ENCODE measurements at regions not wholly inside any gene's neighbourhood (a gene's known extent, or its start where the extent isn't known, plus 50 kb on each side); places are given as distances from the start of the nearest gene placed in this dataset.
"Not testable (repeated sequence)": the region's sequence is repeated elsewhere in the genome, so short reads cannot be mapped to it uniquely, and the experiment has no call there.

DNA sequence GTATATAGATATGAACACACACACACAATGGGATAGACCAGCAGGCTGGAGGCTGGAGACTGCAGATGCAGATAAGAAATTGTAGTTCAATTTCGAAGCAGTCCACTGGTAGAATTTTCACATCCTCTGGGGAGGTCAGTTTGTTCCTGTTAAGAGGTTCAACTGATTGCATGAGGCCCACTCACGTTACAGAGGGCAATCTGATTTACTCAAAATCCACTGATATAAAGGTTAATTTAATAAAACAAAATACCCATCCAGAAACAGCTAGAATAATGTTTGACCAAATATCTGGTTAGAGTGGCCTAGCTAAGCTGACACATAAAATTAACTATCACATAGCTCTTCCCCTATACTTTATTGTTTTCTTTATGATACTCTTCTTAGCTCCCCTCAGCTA, 162.9 kb upstream of the SMIM30 start:
- no peaks in the 10 kb centered on the region for H3K9me3 ChIP-seq
- intact Hi-C loops (cut with DNase I): no loop called here
- H3K27me3 ChIP-seq: no peaks in the 10 kb centered on the region
- H3K4me3 ChIP-seq: no peak overlapping the region
- DNase-seq (ENCODE audit: low spot score in 2 of 2): no peak
- no peaks in the 10 kb centered on the region for H3K36me3 ChIP-seq
- TF ChIP-seq, protein P1, sequence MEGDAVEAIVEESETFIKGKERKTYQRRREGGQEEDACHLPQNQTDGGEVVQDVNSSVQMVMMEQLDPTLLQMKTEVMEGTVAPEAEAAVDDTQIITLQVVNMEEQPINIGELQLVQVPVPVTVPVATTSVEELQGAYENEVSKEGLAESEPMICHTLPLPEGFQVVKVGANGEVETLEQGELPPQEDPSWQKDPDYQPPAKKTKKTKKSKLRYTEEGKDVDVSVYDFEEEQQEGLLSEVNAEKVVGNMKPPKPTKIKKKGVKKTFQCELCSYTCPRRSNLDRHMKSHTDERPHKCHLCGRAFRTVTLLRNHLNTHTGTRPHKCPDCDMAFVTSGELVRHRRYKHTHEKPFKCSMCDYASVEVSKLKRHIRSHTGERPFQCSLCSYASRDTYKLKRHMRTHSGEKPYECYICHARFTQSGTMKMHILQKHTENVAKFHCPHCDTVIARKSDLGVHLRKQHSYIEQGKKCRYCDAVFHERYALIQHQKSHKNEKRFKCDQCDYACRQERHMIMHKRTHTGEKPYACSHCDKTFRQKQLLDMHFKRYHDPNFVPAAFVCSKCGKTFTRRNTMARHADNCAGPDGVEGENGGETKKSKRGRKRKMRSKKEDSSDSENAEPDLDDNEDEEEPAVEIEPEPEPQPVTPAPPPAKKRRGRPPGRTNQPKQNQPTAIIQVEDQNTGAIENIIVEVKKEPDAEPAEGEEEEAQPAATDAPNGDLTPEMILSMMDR (IDR thresholded peaks at IDR 0.05): no peak
- H3K27ac ChIP-seq: no peak overlapping the region
- peaks cover 0 to 3% of the 10 kb centered on the region in 2 donors for H3K4me1 ChIP-seq

DNA sequence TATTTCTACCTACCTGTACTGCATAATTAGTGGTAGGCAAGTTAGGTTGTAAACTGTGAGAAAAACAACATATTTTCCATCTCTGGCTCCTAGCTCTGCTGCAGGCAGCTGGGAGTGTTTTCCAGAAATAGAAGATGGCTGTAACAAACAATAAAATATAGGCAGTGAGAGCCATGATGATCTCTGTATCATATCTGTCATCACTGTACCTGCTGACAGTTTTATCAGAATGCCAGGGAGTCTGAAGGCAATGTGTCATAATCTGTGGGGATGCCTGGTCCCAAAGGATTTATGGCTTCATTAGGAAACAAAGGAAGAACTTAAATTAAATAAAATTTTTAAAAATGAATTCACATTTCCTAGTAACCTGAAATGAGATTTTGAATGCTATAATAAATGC, 160.9 kb upstream of the SMIM30 start:
- Histone ChIP-seq H3K9me3 (no peaks in the 10 kb centered on the region), H3K36me3 (no peaks in the 10 kb centered on the region), H3K4me3 (no peak overlapping the region), H3K4me1 (peaks cover 0 to 3% of the 10 kb centered on the region in 2 donors), H3K27me3 (no peaks in the 10 kb centered on the region), H3K27ac (no peak overlapping the region)
- TF ChIP-seq, protein P1 (IDR thresholded peaks at IDR 0.05): no peak
- intact Hi-C loops (cut with DNase I): no loop called here
- no peak for DNase-seq (ENCODE audit: low spot score in 2 of 2)

DNA sequence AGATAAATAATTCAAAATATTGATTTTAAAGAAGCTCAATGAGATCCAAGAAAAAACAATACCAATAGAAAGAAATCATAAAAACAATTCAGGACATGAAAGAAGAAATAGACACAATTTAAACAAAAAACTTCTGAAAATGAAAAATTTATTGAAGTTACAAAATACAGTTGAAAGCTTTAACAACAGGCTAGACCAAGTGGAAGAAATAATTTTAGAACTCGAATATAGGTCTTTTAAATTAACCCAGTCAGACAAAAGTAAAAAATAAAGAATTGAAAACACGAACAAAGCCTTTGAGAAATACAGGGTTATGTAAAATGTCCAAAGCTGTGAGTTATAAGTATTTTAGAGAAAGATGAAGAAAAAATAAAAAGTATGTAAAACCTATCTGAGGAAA, 152.4 kb upstream of the SMIM30 start:
- intact Hi-C loops (cut with DNase I): no loop called here
- TF ChIP-seq, protein P1 (IDR thresholded peaks at IDR 0.05): no peak
- DNase-seq (ENCODE audit: low spot score in 2 of 2): no peak
- Histone ChIP-seq H3K4me1 (no peaks in the 10 kb centered on the region), H3K9me3 (peaks cover 0 to 13% of the 10 kb centered on the region in 2 donors), H3K27ac (no peak overlapping the region), H3K4me3 (no peak overlapping the region), H3K36me3 (no peaks in the 10 kb centered on the region), H3K27me3 (no peaks in the 10 kb centered on the region)

DNA sequence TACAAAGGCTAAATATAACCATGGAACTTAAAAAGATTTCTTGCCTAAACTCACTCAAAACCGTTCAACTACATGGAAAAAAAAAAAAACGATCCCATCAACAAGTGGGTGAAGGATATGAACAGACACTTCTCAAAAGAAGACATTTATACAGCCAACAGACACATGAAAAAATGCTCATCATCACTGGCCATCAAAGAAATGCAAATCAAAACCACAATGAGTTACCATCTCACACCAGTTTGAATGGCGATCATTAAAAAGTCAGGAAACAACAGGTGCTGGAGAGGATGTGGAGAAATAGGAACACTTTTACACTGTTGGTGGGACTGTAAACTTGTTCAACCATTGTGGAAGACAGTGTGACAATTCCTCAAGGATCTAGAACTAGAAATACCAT, 151.2 kb upstream of the SMIM30 start:
- H3K27me3 ChIP-seq; H3K4me3 ChIP-seq; H3K27ac ChIP-seq; H3K36me3 ChIP-seq; DNase-seq (ENCODE audit: low spot score in 2 of 2); intact Hi-C loops (cut with DNase I); H3K4me1 ChIP-seq: not testable (repeated sequence)
- peaks cover 0 to 13% of the 10 kb centered on the region in 2 donors for H3K9me3 ChIP-seq

DNA sequence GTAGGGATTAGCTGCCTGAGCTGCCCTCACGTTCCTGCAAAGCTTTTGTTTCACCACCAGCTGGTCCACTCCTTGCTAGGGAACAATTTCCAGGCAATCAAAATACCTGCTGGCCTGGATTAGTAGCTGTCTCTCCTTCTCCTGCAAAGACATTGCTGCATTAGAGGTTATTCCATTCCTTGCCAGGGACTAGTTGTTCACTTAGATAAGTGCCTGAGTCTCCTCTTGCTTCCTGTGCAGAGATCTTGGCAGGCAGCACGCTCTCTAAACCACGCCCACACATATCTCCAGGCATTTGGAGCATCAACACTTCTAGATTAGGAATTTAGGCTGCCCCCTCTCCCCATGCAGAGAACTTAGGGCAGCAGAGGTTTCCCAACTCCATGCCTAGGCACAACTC, 150.4 kb upstream of the SMIM30 start:
- Histone ChIP-seq H3K9me3 (peaks cover 0 to 13% of the 10 kb centered on the region in 2 donors), H3K4me3 (no peak overlapping the region), H3K27ac (no peak overlapping the region), H3K4me1 (no peaks in the 10 kb centered on the region), H3K27me3 (no peaks in the 10 kb centered on the region), H3K36me3 (no peaks in the 10 kb centered on the region)
- DNase-seq (ENCODE audit: low spot score in 2 of 2): no peak
- TF ChIP-seq, protein P1 (IDR thresholded peaks at IDR 0.05): no peak
- intact Hi-C loops (cut with DNase I): no loop called here

DNA sequence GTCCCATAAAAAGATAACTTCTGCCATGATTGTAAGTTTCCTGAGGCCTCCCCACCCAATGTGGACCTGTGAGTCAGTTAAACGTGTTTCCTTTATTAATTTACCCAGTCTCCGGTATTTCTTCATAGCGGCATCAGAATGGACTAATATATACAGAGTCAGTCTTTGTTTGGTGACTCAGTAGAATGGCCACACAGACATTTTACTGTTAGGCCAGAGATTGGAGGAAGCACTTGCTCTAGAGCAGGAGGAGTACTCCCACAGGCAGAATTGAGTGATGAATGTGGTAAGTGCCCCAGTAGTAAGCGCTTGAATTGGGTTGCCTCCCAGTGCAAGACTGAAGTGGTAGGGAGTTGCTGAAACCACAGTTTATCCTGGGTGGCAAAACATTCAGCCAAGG, 149.5 kb upstream of the SMIM30 start:
- Histone ChIP-seq H3K36me3 (no peaks in the 10 kb centered on the region), H3K4me1 (no peaks in the 10 kb centered on the region), H3K4me3 (no peak overlapping the region), H3K9me3 (peaks cover 0 to 13% of the 10 kb centered on the region in 2 donors), H3K27ac (no peak overlapping the region), H3K27me3 (no peaks in the 10 kb centered on the region)
- DNase-seq (ENCODE audit: low spot score in 2 of 2): no peak
- intact Hi-C loops (cut with DNase I): no loop called here
- TF ChIP-seq, protein P1 (IDR thresholded peaks at IDR 0.05): no peak

Data from ascending aorta (tissue), 2 donors.